ENCODE measurements at regions not wholly inside any gene's neighbourhood (a gene's known extent, or its start where the extent isn't known, plus 50 kb on each side); places are given as distances from the start of the nearest gene placed in this dataset.

GRCh38 chr9:95746408-95747180, 128.9 kb upstream of the ERCC6L2 start (continued):
- peak; percentile 27; the same call in 1 of the 2 replicates for TF ChIP-seq AHDC1 (CRISPR knock-in tag; IDR thresholded peaks at IDR 0.05; ENCODE audit: borderline replicate concordance)
- peak; percentile 77 for TF ChIP-seq NR2F6 (IDR thresholded peaks at IDR 0.05)
- peak; percentile 64; the same call in 1 of the 2 replicates for TF ChIP-seq NR2F6 (CRISPR knock-in tag; IDR thresholded peaks at IDR 0.05)
- no peak for TF ChIP-seq ZNF614 (CRISPR knock-in tag; IDR thresholded peaks at IDR 0.05; ENCODE audit: borderline replicate concordance)
- no peak for TF ChIP-seq ZKSCAN1 (IDR thresholded peaks at IDR 0.05; ENCODE audit: low read length)
- TF ChIP-seq RARA (CRISPR knock-in tag; IDR thresholded peaks at IDR 0.05), result peak; percentile 75
- TF ChIP-seq ZNF275 (CRISPR knock-in tag; IDR thresholded peaks at IDR 0.05; ENCODE audit: borderline replicate concordance), result no peak
- TF ChIP-seq NCOA2 (CRISPR knock-in tag; IDR thresholded peaks at IDR 0.05), result 0 out of 2 replicates have a peak, but pooled peaks have one; percentile 19
- no peak for TF ChIP-seq ZFP62 (CRISPR knock-in tag; IDR thresholded peaks at IDR 0.05)
- TF ChIP-seq ASH2L (IDR thresholded peaks at IDR 0.05; ENCODE audit: insufficient read length, low read depth, low read length), result peak; percentile 24
- peak; percentile 63 for TF ChIP-seq NR2F2 (IDR thresholded peaks at IDR 0.05; ENCODE audit: borderline replicate concordance, low read depth)
- TF ChIP-seq ZNF281 (CRISPR knock-in tag; IDR thresholded peaks at IDR 0.05; ENCODE audit: borderline replicate concordance), result peak; percentile 93
- no peak for TF ChIP-seq TBL1XR1 (IDR thresholded peaks at IDR 0.05; ENCODE audit: borderline replicate concordance, low read length, partially characterized antibody)
- peak; percentile 71 for TF ChIP-seq ARID5B (CRISPR knock-in tag; IDR thresholded peaks at IDR 0.05)
- no peak for TF ChIP-seq SMARCC2 (IDR thresholded peaks at IDR 0.05)
- peak; percentile 74 for TF ChIP-seq FOXA3 (CRISPR knock-in tag; IDR thresholded peaks at IDR 0.05)
- peak; percentile 61 for TF ChIP-seq HNF4A (CRISPR knock-in tag; IDR thresholded peaks at IDR 0.05)

Data from HepG2 (cell line).